ENCODE measurements at regions not wholly inside any gene's neighbourhood (a gene's known extent, or its start where the extent isn't known, plus 50 kb on each side); places are given as distances from the start of the nearest gene placed in this dataset.
"Not testable (repeated sequence)": the region's sequence is repeated elsewhere in the genome, so short reads cannot be mapped to it uniquely, and the experiment has no call there.

DNA sequence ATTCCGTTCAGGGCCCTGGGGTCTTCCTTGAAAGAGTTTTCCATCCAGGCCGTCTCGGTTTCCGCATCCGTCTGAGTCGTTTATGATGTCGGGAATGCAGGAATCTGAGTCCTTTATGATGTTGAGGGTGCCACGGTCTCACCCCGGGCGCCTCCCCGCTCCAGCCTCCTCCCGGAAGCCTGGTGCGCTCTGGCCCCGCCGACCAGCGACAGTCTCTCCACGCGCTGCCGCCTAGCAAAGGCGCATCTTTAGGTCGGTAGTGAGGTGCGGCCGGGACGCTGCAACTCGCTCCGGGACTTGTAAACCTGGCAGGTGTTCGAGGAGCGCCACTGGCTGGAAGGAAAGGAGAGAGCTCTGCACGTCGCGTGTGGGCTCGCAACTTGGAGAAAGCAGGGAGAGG is 132.6 kb downstream of the FAM72C start:
- DNase-seq (ENCODE audit: low spot score): not testable (repeated sequence)

DNA sequence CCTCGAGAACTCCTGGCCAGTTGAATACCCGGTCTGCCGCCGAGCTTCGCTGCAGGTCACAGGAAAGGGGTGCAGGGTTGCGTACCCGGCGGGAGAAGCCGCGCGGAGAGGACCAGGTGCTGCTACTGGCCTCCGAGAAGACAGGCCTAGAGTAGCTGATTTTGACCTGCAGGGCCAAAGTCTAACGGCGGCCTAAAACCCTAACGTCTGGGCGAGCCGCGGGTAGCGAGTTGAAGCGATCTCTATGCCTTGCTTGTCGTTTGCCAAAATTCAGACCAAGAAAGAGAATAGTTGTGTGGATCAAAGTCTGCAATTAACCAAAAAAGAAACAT is 133.2 kb downstream of the FAM72C start:
- DNase-seq (ENCODE audit: low spot score): not testable (repeated sequence)

DNA sequence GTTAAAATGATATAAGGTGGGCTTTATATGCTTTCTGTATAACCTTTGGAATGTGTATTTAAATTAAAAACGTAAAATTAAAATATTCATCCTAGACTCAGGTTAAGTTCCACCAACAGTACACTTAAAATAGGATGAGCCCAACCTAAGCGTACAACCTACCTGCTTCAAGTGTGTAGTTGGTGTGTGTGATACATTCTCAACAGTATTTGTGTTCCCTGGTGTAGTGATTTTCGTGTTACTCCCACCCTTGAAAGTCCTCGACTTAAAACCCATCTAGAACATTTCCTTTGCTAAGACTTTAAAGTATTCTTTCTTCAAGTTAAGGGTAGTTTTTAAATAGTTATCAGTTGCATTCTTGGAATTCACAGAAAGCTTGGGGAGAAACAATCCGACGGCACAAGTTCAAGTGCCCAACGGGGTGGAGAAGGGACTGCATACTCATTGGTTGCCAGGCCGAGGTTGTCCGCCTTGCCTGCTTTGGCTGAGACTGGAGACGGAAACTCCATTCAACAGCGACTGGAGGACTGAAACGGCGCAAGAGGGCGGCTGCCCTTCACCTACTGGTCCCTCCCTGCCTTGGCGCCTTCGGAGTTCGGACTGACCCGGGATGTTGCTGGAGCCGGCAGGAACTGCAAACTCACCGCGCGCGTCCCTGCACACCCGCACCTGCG is 133.7 kb downstream of the FAM72C start:
- DNase-seq (ENCODE audit: low spot score): not testable (repeated sequence)

DNA sequence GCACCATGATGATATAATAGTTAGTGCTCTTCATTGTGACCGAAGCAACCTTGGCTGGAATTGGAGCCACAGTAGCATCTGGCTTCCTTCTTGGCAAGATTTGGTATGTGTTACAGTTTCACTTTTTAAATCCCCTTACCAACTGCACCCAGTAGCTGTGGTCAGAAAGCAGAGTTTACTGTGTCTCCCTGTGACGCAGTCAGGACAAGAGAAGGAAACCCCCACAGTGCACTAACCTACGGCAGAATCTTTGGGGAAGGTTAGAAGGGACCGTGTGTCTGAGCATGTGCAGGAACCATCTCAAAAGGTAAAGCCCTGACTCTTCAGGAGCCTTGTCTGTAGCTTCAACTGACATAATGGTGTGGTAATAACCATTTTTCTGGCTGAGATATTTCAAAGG is 138.4 kb downstream of the FAM72C start:
- DNase-seq (ENCODE audit: low spot score): not testable (repeated sequence)

DNA sequence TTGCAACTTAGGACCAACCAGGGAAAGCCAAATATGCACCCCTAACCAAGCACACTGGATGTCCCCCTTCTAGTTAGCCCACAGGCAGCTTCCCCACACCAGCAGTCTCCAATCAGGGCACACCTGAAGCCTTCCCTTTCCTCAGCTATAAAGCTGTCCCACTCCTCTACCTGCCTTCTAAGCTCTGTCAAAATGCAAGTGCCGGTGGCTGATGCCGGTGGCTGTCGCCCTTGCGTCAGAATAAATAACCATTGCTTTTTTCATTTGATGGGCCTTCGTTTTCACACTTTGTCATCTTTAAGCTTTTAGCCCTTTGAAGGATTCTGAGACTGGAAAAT is 139.4 kb downstream of the FAM72C start:
- DNase-seq (ENCODE audit: low spot score): not testable (repeated sequence)

DNA sequence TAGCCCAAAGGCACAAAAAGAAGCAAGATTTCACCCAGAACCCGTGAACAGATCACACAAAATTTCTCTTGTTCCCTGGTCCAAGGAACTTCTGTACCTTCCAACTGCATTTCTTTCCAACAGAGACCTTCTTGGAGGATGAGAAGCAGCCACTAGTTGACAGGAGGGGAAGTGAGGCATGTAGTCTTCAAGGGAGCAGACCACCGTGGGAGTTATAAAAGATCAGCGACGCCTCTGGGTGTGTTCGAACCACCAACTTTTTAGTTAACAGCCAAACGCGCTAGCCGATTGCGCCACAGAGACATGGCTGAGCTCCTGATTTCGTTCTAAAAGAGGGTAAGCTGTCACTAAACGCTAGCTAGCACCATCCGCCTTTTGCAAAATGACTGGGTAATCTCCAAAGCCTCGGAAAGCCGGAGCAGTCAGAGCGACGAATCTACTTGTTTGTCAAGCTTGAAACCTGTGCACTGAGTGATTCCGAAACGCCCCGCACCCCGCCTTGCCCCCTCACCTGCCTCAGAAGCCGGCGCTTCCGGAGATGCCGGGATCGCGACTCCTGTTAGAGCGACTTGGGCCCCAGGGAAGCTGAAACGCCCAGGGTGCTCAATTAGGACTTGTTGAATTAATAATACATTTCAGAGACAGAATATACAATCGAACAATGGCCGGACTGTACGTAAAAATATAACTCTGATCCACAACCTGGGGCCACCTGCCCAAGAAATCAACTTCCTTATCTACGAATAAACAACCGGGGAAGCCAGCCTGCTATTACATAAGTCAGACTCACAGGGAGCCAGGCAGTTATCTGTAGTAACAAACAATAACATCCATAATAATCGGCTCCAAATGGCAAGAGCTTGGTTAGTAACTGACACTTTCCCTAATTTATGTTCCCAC is 140.1 kb downstream of the FAM72C start:
- DNase-seq (ENCODE audit: low spot score): not testable (repeated sequence)

DNA sequence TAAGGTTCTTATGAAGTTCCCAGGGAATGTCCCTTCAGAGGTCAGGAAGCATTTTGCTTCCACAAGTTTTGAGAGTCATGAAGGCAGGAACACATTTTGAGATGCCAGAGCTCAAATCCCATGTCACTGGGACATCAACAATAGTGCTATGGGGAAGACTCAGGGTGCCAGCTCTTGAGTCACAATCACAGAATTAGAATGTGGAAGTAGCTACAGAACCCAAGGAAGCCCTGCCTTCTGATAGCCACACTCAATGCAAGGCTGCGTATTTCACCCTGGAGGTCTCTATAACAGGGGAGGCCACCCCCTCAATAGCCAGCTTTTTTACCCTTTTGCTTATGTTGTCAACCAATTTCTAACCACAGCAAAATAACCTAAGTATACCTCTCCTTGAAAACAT is 145.6 kb downstream of the FAM72C start:
- DNase-seq (ENCODE audit: low spot score): not testable (repeated sequence)

DNA sequence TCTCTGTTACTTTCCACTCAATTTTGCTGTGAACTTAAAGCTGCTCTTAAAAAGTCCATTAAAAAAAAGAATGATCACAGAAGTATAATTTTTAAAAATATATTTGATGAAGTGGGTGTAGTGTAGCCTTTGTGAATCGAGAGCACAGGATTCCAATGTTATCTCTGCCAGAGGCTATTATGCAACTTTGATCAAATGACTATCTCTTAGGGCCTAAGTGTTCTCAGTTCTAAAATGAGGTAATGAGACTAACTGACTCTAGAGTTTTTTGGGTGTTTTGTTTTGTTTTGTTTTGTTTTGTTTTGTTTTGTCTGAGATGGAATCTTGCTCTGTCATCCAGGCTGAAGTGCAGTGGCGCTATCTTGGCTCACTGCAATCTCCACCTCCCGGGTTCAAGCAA is 147.5 kb downstream of the FAM72C start:
- DNase-seq (ENCODE audit: low spot score): not testable (repeated sequence)

DNA sequence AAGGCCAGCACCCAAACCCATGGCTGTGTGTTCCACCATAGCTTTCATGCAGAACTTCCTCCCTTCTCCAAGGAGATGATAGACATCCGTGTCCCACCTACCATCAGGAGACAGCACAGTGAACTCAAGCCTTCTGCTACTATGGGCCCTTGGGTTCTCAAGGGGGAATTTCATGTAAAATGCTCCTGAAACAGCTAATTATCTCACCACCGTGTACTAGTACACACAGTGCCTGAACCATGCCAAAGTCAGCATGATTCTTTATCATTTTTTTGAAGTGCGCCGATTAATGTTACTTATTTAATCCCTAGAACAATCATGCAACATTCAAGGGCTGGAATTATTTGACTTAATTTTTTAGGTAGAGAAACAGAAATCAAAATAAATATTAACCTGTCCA is 151.7 kb downstream of the FAM72C start:
- not testable (repeated sequence) for DNase-seq (ENCODE audit: low spot score)

DNA sequence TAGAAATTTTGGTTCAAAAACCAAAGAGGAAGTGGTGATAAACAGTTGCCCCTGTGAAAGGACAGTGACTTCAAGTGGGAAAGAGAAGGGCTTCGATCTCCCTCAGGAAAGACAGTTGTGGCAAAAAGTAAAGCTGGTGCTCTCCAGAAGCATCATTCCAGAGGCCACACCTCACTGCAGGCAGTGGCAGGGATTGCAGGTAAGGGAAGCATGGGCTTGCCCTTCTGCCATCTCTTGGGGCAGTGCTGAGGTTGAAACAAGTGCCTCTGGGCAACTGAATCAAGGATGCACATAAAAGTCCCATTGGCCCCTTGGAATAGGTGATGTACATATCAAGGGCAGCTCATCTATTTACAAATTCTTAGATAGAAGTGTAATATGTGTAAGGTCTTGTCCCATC is 155.4 kb downstream of the FAM72C start:
- not testable (repeated sequence) for DNase-seq (ENCODE audit: low spot score)

DNA sequence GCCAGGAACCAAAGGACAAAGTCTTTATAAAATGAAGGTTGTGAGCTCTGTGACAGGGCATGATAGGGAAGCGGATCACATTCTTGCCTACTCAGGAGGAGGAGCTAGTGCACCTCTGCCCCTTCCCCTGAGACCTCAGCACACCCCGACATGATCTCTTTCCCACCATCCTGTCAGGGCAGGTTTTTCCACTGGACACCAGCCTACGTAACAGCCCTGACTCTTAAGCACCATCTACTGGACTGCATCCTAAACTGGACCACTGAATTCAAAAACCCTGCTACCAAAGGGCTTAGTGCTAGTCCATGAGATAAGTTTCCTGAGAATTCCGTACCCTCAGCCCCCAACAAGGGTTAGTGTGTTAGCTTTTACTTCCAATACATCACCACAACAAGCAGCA is 166.4 kb downstream of the FAM72C start:
- not testable (repeated sequence) for DNase-seq (ENCODE audit: low spot score)

DNA sequence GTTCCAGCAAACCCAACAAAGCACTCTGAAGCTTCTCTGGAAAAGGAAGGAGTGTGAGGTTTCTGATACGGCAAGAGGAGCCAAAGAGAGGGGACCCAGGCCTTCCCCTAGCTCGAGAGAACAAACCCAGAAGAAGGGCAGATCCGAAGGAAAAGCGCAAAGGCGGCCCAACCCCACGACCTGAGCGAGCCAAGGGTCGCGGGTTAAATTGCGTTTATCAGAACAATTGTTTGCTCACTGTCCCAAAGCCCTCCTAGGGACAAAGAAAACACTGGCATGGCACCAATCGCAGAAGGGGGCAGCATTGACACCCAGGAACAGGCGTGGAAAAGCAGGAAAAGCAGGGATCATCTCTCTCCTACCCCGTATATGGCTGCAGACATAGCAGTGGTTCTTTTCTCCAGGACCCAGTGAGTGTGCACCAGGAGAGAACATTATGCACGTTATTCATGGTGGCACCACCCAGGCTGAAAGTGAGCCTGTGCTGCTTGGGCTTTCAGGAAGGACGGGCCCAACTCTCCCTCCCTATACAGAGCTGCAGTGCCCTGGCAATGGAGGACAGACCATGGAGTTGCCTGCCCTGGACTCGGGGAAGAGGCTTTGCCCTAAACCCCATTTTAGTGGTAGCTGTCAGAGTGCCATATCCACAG is 167.0 kb downstream of the FAM72C start:
- DNase-seq (ENCODE audit: low spot score): not testable (repeated sequence)

DNA sequence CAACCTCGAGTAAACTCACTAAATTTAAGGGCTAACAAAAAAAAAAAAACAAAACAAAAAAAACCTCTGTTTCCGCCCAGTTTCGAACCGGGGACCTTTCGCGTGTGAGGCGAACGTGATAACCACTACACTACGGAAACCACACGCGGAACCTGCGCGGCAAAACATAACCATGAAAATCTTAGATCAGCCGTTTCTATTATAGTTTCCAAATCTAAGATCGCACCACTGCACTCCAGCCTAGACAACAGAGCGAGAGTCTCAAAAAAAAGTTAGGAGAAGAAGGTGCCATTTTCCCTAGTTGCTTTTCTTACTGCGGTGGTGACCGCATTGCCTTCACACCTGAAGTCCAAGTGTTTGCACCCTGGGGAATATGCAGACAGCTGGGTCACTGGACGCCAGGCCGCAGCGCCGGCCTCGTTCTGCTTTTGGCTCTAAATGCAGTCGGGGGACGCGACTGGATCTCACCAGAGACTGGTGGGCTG is 167.8 kb downstream of the FAM72C start:
- not testable (repeated sequence) for DNase-seq (ENCODE audit: low spot score)

DNA sequence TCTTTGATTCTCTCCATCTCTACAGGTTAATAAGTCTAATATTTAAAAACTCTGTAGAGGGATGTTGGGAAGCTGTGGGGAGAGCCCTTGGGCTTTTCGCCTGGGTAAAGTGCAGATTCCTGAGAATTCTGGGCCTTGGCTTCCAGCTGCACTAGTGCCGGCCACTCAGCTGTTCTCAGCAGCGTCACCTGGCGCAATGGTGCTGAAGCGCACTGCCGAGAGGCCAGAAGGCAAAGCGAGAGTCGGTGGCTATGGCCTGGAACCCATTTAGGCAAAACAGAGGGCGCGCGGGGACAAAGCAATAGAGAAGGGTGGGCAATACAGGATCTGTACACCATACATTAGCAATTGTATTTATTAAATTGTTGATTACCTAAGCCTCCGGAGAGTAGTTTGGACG is 168.7 kb downstream of the FAM72C start:
- DNase-seq (ENCODE audit: low spot score): not testable (repeated sequence)

DNA sequence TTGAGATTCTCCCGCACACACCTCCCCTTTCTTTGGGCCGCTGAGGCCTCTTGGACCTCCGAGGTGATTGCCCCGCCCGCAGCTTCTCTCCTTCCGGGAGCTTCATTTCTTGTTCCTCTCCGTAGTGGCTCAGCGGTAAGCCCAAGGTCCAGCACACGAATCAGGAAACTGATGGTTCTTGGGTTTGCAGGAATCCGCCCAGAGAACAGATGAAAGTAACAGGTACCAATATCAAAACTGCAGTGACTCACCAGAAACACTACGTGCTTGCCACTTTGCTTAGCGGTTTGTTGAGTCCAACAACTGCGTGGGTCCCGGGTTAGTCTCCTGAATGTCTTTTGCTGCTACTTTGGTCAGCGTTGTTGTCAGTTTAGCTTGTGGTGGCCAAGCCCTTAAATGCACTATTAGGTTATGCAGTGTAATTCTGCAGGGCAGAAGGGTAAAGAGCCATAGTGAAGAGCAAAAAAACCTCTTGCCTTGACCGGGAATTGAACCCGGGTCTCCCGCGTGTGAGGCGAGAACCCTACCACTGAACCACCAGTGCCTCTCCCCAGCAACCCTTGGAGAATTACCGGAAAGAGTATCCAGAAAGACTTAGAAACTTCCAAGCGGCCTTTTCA is 172.1 kb downstream of the FAM72C start:
- not testable (repeated sequence) for DNase-seq (ENCODE audit: low spot score)

DNA sequence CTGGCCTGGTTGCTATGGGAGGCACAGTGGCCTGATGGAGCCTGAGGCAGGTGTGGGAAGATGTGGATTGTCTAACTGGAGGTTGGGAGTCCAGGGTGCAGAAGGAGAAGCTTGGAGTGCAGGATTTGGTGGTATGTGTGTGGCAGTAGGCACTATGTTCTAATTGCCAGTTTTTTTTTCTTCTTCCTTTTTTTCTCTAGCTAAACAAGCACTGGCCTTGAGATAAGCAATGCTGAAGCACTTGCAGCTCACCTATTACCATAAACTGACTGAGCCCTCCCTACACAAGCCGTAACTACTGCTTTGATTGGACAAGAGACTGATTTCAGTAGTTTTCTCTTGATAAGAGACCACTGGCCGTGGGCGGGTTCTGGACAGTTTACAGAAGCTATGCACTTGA is 175.4 kb downstream of the FAM72C start:
- DNase-seq (ENCODE audit: low spot score): not testable (repeated sequence)

DNA sequence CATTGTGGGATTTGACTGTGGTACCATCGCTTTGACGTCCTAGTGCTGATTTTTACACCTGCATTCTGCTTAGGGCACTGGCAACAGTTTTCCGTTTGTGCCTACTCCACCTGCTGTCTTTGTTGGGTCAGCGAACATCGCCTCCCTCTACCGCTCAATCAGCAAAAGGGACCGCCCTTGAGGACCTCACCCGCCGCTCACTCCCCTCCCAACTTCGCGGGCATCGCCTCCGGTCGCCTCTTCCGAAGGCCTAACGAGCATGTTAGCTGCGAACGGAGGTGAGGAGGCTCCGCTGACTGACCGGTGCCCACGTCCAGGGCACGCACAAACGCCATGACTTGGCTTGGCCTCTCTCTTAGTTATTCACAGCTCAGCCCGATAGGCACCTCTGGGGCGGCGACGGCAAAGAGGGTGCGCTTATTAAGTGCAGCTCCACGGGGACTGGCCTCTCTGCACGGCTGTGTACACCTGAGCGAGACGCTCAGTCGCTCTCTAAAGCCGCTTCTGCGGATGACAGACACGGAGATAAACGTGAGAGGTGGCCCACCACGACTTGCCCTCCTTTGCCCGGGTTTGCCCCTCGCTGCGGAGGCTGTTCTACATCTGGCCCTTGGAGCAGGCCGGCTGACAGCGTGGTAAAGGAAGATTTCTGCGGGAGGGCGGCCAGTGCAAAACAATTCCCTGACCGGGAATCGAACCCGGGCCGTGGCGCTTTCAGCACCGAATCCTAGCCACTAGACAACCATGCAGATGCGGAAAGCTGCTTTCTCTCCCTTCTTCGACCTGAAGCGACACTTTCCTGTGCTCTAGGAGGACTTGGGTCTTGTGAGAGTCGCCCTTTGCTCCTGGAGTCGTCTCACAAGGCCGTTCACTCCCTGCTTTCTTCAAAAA is 179.5 kb downstream of the FAM72C start:
- DNase-seq (ENCODE audit: low spot score): not testable (repeated sequence)

DNA sequence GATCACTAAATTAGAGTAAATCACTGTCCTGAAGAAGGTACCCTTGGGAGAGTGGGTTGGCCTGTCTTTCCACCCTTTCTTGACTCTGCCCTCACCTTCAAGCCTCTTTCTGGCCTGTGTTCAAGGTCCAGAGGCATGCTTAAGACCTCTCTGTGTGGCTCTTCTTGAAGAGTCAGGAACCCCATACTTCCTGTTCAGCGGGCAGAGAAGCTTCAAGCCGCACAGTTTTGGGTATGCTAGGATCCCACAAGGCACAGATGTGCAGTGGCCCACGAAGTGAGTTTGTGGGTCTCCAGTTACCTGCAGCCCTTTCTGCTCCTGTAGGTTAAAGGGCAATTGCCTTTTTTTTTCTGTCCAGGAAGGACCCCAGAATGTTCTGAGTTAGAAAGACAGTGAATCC is 185.4 kb downstream of the FAM72C start:
- DNase-seq (ENCODE audit: low spot score): not testable (repeated sequence)

DNA sequence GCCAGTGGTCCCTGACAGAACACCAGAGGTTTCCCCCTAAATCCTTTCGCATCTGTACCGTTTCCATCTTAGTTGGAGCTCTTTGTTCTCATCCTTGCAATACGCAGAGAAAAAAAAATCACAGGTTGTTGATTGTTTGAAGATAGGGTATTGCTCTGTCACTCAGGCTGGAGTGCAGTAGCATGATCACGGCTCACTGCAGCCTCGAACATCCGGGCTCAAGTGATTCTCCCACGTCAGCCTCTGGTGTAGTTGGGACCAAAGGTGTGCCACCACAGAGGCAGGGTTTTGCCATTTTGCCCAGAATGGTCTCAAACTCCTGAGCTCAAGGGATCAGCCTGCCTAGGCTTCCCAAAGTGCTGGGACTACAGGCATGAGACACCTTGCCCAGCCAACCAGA is 185.9 kb downstream of the FAM72C start:
- not testable (repeated sequence) for DNase-seq (ENCODE audit: low spot score)

DNA sequence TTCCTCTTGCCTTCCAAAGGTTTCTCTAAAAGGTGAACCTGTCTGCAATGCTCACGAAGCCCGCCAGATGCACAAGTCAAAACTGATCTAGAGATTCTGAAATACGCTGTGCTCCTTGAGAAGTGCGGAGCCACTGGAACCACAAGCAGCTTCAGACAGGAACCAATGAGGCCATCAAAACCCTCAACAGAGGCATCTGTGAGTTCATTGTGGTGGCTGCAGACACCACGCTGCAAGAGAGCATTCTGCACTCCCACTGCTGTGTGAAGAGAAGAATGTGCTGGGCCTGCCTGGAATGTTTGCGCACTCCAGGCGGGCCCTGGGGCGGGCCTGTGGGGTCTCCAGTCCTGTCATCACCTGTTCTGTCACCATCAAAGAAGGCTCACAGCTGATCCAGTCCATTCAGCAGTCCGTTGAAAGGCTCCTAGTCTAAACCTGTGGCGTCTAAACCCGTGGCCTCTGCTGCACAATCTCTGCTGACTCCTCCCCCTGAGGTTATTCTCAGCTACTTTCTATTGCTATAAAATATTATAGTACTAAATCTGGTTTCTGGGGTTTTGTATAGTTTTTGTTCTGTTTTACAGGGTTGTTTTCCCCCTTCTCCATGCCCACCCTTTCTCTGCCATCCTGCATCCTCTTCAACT is 187.4 kb downstream of the FAM72C start:
- DNase-seq (ENCODE audit: low spot score): not testable (repeated sequence)

DNA sequence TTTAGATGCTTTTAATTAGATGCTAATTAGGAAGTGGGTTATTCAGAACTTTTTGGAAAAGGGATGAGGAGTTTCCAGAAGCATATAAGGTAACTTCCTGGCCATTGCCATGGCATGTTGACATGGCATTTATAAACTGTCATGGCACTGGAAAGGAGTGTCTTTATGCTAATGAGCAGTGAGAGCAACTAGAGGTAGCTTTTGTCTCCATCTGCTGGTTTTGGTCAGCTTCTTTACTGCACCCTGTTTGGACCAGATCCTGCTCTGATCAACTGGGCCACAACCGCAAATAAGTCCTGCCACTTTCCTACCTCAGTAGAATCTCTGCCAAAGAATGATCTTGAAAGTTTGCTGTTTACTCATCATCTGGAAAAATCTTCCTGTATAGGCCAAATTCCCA is 193.6 kb downstream of the FAM72C start:
- not testable (repeated sequence) for DNase-seq (ENCODE audit: low spot score)
